ENCODE measurements at regions not wholly inside any gene's neighbourhood (a gene's known extent, or its start where the extent isn't known, plus 50 kb on each side); places are given as distances from the start of the nearest gene placed in this dataset.

- POLR2A ChIA-PET = no interaction called here
- H3K4me1 Mint-ChIP-seq = peaks cover 4% of the 10 kb centered on the region
- no peaks in the 10 kb centered on the region for H3K9me3 Mint-ChIP-seq
- CTCF ChIA-PET = no interaction called here
- no peak for DNase-seq
- H3K36me3 Mint-ChIP-seq (ENCODE audit: low read depth) = no peaks in the 10 kb centered on the region
- no peak overlapping the region for H3K4me3 Mint-ChIP-seq
- peaks cover 5% of the 10 kb centered on the region for H3K27me3 Mint-ChIP-seq
- H3K27ac Mint-ChIP-seq = no peak overlapping the region
Measured at GRCh38 chr5:133875179-133875578, 93.2 kb downstream of the C5orf15 start.

- Mint-ChIP-seq H3K36me3 (ENCODE audit: low read depth) (no peaks in the 10 kb centered on the region), H3K27ac (no peak overlapping the region), H3K4me3 (no peak overlapping the region), H3K27me3 (peaks cover 5% of the 10 kb centered on the region), H3K9me3 (no peaks in the 10 kb centered on the region), H3K4me1 (peaks cover 11% of the 10 kb centered on the region)
- POLR2A ChIA-PET = no interaction called here
- CTCF ChIA-PET = no interaction called here
- DNase-seq = no peak
Measured at GRCh38 chr5:133873449-133873848, 95.0 kb downstream of the C5orf15 start.

- ChIA-PET POLR2A (no interaction called here), CTCF (interaction anchor here (1.2 to 2.4 kb wide), 5 partner anchors 10 to 447 kb away, joined by 4 to 21 read pairs (median 5); no protein-coding TSS in a partner anchor)
- H3K9me3 Mint-ChIP-seq = no peaks in the 10 kb centered on the region
- no peak overlapping the region for H3K4me3 Mint-ChIP-seq
- H3K36me3 Mint-ChIP-seq (ENCODE audit: low read depth) = no peaks in the 10 kb centered on the region
- DNase-seq = no peak
- peaks cover 9% of the 10 kb centered on the region for H3K27me3 Mint-ChIP-seq
- H3K27ac Mint-ChIP-seq = no peak overlapping the region
- H3K4me1 Mint-ChIP-seq = peaks cover 11% of the 10 kb centered on the region
Measured at GRCh38 chr5:133870661-133871060, 97.8 kb downstream of the C5orf15 start.

GRCh38 chr5:133869519-133870335 is 98.7 kb downstream of the C5orf15 start:
- H3K4me1 Mint-ChIP-seq = peaks cover 11% of the 10 kb centered on the region
- no peak for DNase-seq
- H3K4me3 Mint-ChIP-seq = no peak overlapping the region
- ChIA-PET CTCF (interaction anchor here (0.6 to 2.4 kb wide), 16 partner anchors 8 to 448 kb away, joined by 3 to 21 read pairs (median 5); no protein-coding TSS in a partner anchor), POLR2A (interaction anchor here (1.1 to 1.3 kb wide), 2 partner anchors 135 to 446 kb away, joined by 3 to 4 read pairs; partner anchors contain the start of gene VDAC1)
- no peak overlapping the region for H3K27ac Mint-ChIP-seq
- no peaks in the 10 kb centered on the region for H3K9me3 Mint-ChIP-seq
- no peaks in the 10 kb centered on the region for H3K36me3 Mint-ChIP-seq (ENCODE audit: low read depth)
- H3K27me3 Mint-ChIP-seq = peaks cover 6% of the 10 kb centered on the region

GRCh38 chr5:133868946-133869518 is 99.4 kb downstream of the C5orf15 start:
- H3K27ac Mint-ChIP-seq = no peak overlapping the region
- H3K4me1 Mint-ChIP-seq = peaks cover 9% of the 10 kb centered on the region
- ChIA-PET POLR2A (interaction anchor here (1.1 to 1.3 kb wide), 2 partner anchors 136 to 445 kb away, joined by 3 to 4 read pairs; partner anchors contain the start of gene VDAC1), CTCF (interaction anchor here (0.9 to 2.4 kb wide), 15 partner anchors 8 to 448 kb away, joined by 3 to 21 read pairs (median 5); no protein-coding TSS in a partner anchor)
- no peaks in the 10 kb centered on the region for H3K36me3 Mint-ChIP-seq (ENCODE audit: low read depth)
- H3K9me3 Mint-ChIP-seq = no peaks in the 10 kb centered on the region
- peaks cover 6% of the 10 kb centered on the region for H3K27me3 Mint-ChIP-seq
- no peak overlapping the region for H3K4me3 Mint-ChIP-seq
- peak; percentile 80 for DNase-seq

- ChIA-PET POLR2A (no interaction called here), CTCF (interaction anchor here (0.9 to 2.4 kb wide), 5 partner anchors 9 to 319 kb away, joined by 3 to 13 read pairs (median 5); no protein-coding TSS in a partner anchor)
- Mint-ChIP-seq H3K4me3 (no peak overlapping the region), H3K9me3 (no peaks in the 10 kb centered on the region), H3K27me3 (peaks cover 6% of the 10 kb centered on the region), H3K27ac (no peak overlapping the region), H3K4me1 (peaks cover 8% of the 10 kb centered on the region), H3K36me3 (ENCODE audit: low read depth) (no peaks in the 10 kb centered on the region)
- DNase-seq = no peak
Measured at GRCh38 chr5:133867851-133868545, 100.4 kb downstream of the C5orf15 start.

- peaks cover 6% of the 10 kb centered on the region for H3K27me3 Mint-ChIP-seq
- no peak overlapping the region for H3K27ac Mint-ChIP-seq
- no peak for DNase-seq
- POLR2A ChIA-PET = no interaction called here
- H3K4me3 Mint-ChIP-seq = no peak overlapping the region
- H3K9me3 Mint-ChIP-seq = no peaks in the 10 kb centered on the region
- H3K4me1 Mint-ChIP-seq = peaks cover 8% of the 10 kb centered on the region
- CTCF ChIA-PET = interaction anchor here (1.1 to 1.6 kb wide), 2 partner anchors 78 to 444 kb away, joined by 3 to 4 read pairs; no protein-coding TSS in a partner anchor
- H3K36me3 Mint-ChIP-seq (ENCODE audit: low read depth) = no peaks in the 10 kb centered on the region
Measured at GRCh38 chr5:133867341-133867740, 101.1 kb downstream of the C5orf15 start.

GRCh38 chr5:133866903-133867245 is 101.6 kb downstream of the C5orf15 start:
- POLR2A ChIA-PET = no interaction called here
- Mint-ChIP-seq H3K27me3 (peaks cover 6% of the 10 kb centered on the region), H3K9me3 (no peaks in the 10 kb centered on the region), H3K36me3 (ENCODE audit: low read depth) (no peaks in the 10 kb centered on the region), H3K4me3 (no peak overlapping the region), H3K4me1 (peaks cover 8% of the 10 kb centered on the region), H3K27ac (no peak overlapping the region)
- CTCF ChIA-PET = interaction anchor here (1.6 kb wide), 1 partner anchor 444 kb away, joined by 4 read pairs; no protein-coding TSS in a partner anchor
- DNase-seq = no peak

GRCh38 chr5:133866160-133866902 is 102.1 kb downstream of the C5orf15 start:
- Mint-ChIP-seq H3K4me3 (no peak overlapping the region), H3K27ac (no peak overlapping the region), H3K9me3 (no peaks in the 10 kb centered on the region), H3K36me3 (ENCODE audit: low read depth) (no peaks in the 10 kb centered on the region), H3K4me1 (peaks cover 8% of the 10 kb centered on the region), H3K27me3 (peaks cover 6% of the 10 kb centered on the region)
- ChIA-PET POLR2A (no interaction called here), CTCF (interaction anchor here (1.6 kb wide), 1 partner anchor 443 kb away, joined by 4 read pairs; no protein-coding TSS in a partner anchor)
- no peak for DNase-seq

GRCh38 chr5:133865113-133865512 is 103.3 kb downstream of the C5orf15 start:
- Mint-ChIP-seq H3K27ac (no peak overlapping the region), H3K4me3 (no peak overlapping the region), H3K4me1 (peaks cover 6% of the 10 kb centered on the region), H3K27me3 (peaks cover 5% of the 10 kb centered on the region), H3K36me3 (ENCODE audit: low read depth) (no peaks in the 10 kb centered on the region), H3K9me3 (no peaks in the 10 kb centered on the region)
- ChIA-PET POLR2A (no interaction called here), CTCF (no interaction called here)
- no peak for DNase-seq

- no peaks in the 10 kb centered on the region for H3K9me3 Mint-ChIP-seq
- no peak for DNase-seq
Measured at GRCh38 chr5:133864711-133865110, 103.7 kb downstream of the C5orf15 start.

GRCh38 chr5:133863857-133864585 is 104.4 kb downstream of the C5orf15 start:
- no peak overlapping the region for H3K27ac Mint-ChIP-seq
- H3K27me3 Mint-ChIP-seq = peaks cover 5% of the 10 kb centered on the region
- H3K36me3 Mint-ChIP-seq (ENCODE audit: low read depth) = no peaks in the 10 kb centered on the region
- ChIA-PET POLR2A (no interaction called here), CTCF (no interaction called here)
- no peak for DNase-seq
- no peak overlapping the region for H3K4me3 Mint-ChIP-seq
- no peaks in the 10 kb centered on the region for H3K9me3 Mint-ChIP-seq
- peaks cover 1% of the 10 kb centered on the region for H3K4me1 Mint-ChIP-seq

More at GRCh38 chr5:133864711-133865110, 103.7 kb downstream of the C5orf15 start:
- Mint-ChIP-seq H3K36me3 (ENCODE audit: low read depth) (no peaks in the 10 kb centered on the region), H3K4me1 (peaks cover 6% of the 10 kb centered on the region), H3K4me3 (no peak overlapping the region), H3K27ac (no peak overlapping the region), H3K27me3 (peaks cover 5% of the 10 kb centered on the region)
- POLR2A ChIA-PET = no interaction called here
- CTCF ChIA-PET = no interaction called here
